Thyroid gland (tissue), 4 donors: ENCODE measurements at regions not wholly inside any gene's neighbourhood (a gene's known extent, or its start where the extent isn't known, plus 50 kb on each side); places are given as distances from the start of the nearest gene placed in this dataset.

Experiments
- POLR2A ChIP-seq, 2 donors: fragments of 450-650 bp; IDR thresholded peaks; one replicate each; pipeline ENCODE4 v1.6.1; 2017; ENCODE audit warnings: antibody characterized with exemption in 2 of 2, mild to moderate bottlenecking in 2 of 2, moderate library complexity in 1 of 2
- TF ChIP-seq, protein P1 (sequence below), 6 experiments: fragments of 200-600 bp in 3 of 6; fragments of 450-650 bp in 3 of 6; sonication (generic) in 3 of 6; IDR thresholded peaks; one replicate each; pipeline ENCODE4 v1.5.1; 2016 to 2019; ENCODE audit warnings: antibody characterized with exemption in 6 of 6, mild to moderate bottlenecking in 2 of 6, inconsistent platforms in 1 of 6, moderate library complexity in 1 of 6

DNA sequence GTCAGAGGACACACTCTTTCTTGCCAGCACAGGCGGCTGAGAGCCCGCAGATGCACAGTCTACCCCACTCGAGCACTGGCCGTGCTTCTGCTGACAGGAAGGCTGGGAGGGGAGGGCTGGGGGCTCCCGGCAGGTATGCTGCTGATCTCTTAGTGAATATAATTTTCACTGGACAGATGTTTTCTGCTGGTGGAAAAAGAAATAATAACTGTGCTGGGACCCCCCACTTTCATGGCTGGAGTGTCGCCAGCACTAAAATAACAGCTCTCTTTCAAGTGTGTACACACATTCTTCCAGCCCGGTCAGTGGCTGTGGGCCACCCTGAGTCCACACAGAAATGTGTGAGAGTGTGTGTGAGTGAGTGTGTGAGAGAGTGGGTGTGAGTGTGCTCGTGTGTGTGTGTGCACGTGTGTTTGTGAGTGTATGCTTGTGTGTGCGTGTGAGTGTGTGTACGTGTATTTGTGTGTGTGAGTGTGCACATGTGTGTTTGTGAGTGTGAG is 167.7 kb upstream of the USP24 start:
- TF ChIP-seq, protein P1, sequence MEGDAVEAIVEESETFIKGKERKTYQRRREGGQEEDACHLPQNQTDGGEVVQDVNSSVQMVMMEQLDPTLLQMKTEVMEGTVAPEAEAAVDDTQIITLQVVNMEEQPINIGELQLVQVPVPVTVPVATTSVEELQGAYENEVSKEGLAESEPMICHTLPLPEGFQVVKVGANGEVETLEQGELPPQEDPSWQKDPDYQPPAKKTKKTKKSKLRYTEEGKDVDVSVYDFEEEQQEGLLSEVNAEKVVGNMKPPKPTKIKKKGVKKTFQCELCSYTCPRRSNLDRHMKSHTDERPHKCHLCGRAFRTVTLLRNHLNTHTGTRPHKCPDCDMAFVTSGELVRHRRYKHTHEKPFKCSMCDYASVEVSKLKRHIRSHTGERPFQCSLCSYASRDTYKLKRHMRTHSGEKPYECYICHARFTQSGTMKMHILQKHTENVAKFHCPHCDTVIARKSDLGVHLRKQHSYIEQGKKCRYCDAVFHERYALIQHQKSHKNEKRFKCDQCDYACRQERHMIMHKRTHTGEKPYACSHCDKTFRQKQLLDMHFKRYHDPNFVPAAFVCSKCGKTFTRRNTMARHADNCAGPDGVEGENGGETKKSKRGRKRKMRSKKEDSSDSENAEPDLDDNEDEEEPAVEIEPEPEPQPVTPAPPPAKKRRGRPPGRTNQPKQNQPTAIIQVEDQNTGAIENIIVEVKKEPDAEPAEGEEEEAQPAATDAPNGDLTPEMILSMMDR (IDR thresholded peaks at IDR 0.05), result no peak
- TF ChIP-seq POLR2A (IDR thresholded peaks at IDR 0.05), result no peak
